Activated naive CD4-positive, alpha-beta T cell treated with anti-CD3 and anti-CD28 coated beads, Interleukin-2, amount 50 U/mL, for 24 hours (primary cell): ENCODE measurements at regions not wholly inside any gene's neighbourhood (a gene's known extent, or its start where the extent isn't known, plus 50 kb on each side); places are given as distances from the start of the nearest gene placed in this dataset.
"Not testable (repeated sequence)": the region's sequence is repeated elsewhere in the genome, so short reads cannot be mapped to it uniquely, and the experiment has no call there.

ENCODE experiments used
- H3K27ac Mint-ChIP-seq: one replicate; pipeline ENCODE4 v1.8.0; 2021; ENCODE audit warnings: mild to moderate bottlenecking, mixed read lengths
- H3K27me3 Mint-ChIP-seq: one replicate; pipeline ENCODE4 v1.8.0; 2021; ENCODE audit warnings: mixed read lengths
- H3K36me3 Mint-ChIP-seq: one replicate; pipeline ENCODE4 v1.8.0; 2021; ENCODE audit warnings: mixed read lengths
- H3K4me1 Mint-ChIP-seq: one replicate; pipeline ENCODE4 v1.8.0; 2021; ENCODE audit warnings: mixed read lengths
- H3K4me3 Mint-ChIP-seq: one replicate; pipeline ENCODE4 v1.8.0; 2021; ENCODE audit warnings: mild to moderate bottlenecking, mixed read lengths
- H3K9me3 Mint-ChIP-seq: one replicate; pipeline ENCODE4 v1.8.0; 2021; ENCODE audit warnings: mixed read lengths

- Mint-ChIP-seq H3K4me1 (no peaks in the 10 kb centered on the region), H3K27me3 (no peaks in the 10 kb centered on the region), H3K36me3 (peaks cover 9% of the 10 kb centered on the region), H3K9me3 (peaks cover 26% of the 10 kb centered on the region), H3K4me3 (no peak overlapping the region), H3K27ac (no peak overlapping the region)
These were observed 226.0 kb upstream of the PTGER4 start for GRCh38 chr5:40453689-40454088.

- H3K4me3 Mint-ChIP-seq, result no peak overlapping the region
- H3K27ac Mint-ChIP-seq, result no peak overlapping the region
- H3K36me3 Mint-ChIP-seq, result peaks cover 11% of the 10 kb centered on the region
- no peaks in the 10 kb centered on the region for H3K27me3 Mint-ChIP-seq
- no peaks in the 10 kb centered on the region for H3K4me1 Mint-ChIP-seq
- H3K9me3 Mint-ChIP-seq, result peaks cover 31% of the 10 kb centered on the region
These were observed 226.7 kb upstream of the PTGER4 start for GRCh38 chr5:40452874-40453624.

DNA sequence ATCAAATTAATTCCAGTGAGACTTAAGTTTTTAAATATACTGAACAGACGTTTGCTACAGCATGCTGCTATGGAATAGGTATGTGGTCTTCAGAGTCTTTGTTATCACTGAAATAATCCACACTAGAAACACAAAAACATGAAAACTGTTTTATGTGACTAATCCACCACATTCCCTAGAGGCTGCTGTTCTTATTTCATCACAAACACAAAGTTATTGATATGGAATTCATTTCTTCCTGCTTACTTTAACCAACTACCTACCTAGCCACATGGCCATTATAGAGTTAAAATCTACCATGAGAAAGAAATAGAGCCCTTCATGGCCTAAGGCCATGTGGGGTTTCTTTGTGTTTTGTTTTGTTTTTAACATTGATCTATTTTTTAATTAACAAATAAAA lies 232.3 kb upstream of the PTGER4 start:
- Mint-ChIP-seq H3K36me3 (peaks cover 13% of the 10 kb centered on the region), H3K9me3 (peaks cover 34% of the 10 kb centered on the region), H3K4me3 (no peak overlapping the region), H3K27me3 (no peaks in the 10 kb centered on the region), H3K4me1 (peaks cover 22% of the 10 kb centered on the region), H3K27ac (no peak overlapping the region)

DNA sequence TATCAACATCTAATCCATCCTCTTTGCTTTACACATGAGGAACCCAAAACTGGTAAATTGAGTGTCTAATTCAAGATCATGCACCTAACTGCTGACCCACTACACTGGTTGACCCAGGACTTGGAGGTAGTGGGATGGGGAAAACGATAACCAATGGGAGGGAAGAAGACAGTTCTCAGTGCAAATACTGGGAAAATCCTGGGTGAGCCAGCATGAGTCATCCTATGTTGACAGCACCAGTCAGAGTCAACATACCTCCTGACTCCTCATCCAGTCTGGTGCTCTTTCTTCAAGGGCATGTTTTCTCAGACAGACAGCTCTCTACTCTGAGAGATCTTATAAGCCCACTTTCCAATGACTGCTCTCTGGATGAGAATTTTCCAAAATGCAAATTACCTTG lies 232.8 kb upstream of the PTGER4 start:
- Mint-ChIP-seq H3K4me3 (no peak overlapping the region), H3K27ac (peak overlapping the region; percentile 43), H3K9me3 (peaks cover 30% of the 10 kb centered on the region), H3K4me1 (peaks cover 27% of the 10 kb centered on the region), H3K27me3 (no peaks in the 10 kb centered on the region), H3K36me3 (peaks cover 13% of the 10 kb centered on the region)

GRCh38 chr5:40442346-40442745 lies 237.4 kb upstream of the PTGER4 start:
- H3K4me1 Mint-ChIP-seq, result peaks cover 59% of the 10 kb centered on the region
- no peaks in the 10 kb centered on the region for H3K27me3 Mint-ChIP-seq
- peaks cover 10% of the 10 kb centered on the region for H3K9me3 Mint-ChIP-seq
- H3K36me3 Mint-ChIP-seq, result peaks cover 2% of the 10 kb centered on the region
- H3K4me3 Mint-ChIP-seq, result peak overlapping the region; percentile 77
- H3K27ac Mint-ChIP-seq, result peak overlapping the region; percentile 96

DNA sequence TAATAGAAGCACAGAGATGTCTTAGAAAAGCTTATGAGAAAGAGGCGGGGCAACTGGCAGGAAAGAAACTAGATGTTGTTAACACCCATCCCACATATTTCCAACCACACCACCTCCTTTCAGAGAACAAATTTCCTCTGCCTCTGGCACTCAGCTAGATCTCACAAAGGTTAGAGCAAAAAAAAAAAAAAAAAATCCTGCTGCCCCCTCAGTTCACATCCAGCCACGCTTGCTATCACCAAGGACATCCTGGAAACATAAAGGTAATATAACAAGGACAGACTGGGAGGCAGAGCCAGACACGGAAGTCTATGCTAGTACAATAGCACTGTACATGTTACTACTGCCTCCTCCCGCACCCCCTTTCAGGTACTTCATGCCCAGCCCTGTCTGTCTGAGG lies 238.0 kb upstream of the PTGER4 start:
- Mint-ChIP-seq H3K9me3 (peaks cover 10% of the 10 kb centered on the region), H3K4me3 (peak overlapping the region; percentile 77), H3K36me3 (peaks cover 2% of the 10 kb centered on the region), H3K27ac (peak overlapping the region; percentile 96), H3K4me1 (peaks cover 58% of the 10 kb centered on the region), H3K27me3 (no peaks in the 10 kb centered on the region)

GRCh38 chr5:40440746-40441145 lies 239.0 kb upstream of the PTGER4 start:
- Mint-ChIP-seq H3K36me3 (peaks cover 2% of the 10 kb centered on the region), H3K4me3 (peak overlapping the region; percentile 77), H3K4me1 (peaks cover 65% of the 10 kb centered on the region), H3K27me3 (no peaks in the 10 kb centered on the region), H3K9me3 (peaks cover 10% of the 10 kb centered on the region), H3K27ac (peak overlapping the region; percentile 96)

GRCh38 chr5:40439103-40439502 lies 240.6 kb upstream of the PTGER4 start:
- H3K9me3 Mint-ChIP-seq, result peaks cover 10% of the 10 kb centered on the region
- H3K36me3 Mint-ChIP-seq, H3K4me3 Mint-ChIP-seq, H3K27me3 Mint-ChIP-seq: not testable (repeated sequence)
- H3K27ac Mint-ChIP-seq, result peak overlapping the region; percentile 68
- H3K4me1 Mint-ChIP-seq, result peaks cover 78% of the 10 kb centered on the region

GRCh38 chr5:40438646-40439045 lies 241.1 kb upstream of the PTGER4 start:
- Mint-ChIP-seq H3K9me3 (peaks cover 10% of the 10 kb centered on the region), H3K4me1 (peaks cover 83% of the 10 kb centered on the region)
- not testable (repeated sequence) for H3K36me3 Mint-ChIP-seq, H3K27ac Mint-ChIP-seq, H3K27me3 Mint-ChIP-seq, H3K4me3 Mint-ChIP-seq

DNA sequence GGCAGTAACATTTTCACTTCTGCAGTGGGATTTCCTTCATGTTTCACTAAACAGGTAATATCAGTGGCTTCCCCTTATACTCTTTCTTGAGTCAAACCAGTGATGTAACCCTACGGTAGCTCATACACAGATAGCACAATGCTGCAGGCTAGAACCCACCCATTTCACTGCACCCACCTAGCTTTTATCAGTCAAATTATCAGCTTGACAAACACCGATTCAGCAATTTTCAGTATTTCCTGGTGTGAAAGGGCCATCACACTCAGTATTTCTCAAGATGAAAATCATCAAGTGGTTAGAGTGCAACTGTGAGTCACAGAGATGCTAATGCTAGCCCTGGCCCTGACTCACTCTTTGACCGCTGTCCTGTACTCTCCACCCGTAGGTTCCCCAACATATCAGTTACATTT lies 242.3 kb upstream of the PTGER4 start:
- Mint-ChIP-seq H3K36me3 (peaks cover 3% of the 10 kb centered on the region), H3K4me1 (peaks cover 81% of the 10 kb centered on the region), H3K9me3 (no peaks in the 10 kb centered on the region), H3K27me3 (no peaks in the 10 kb centered on the region), H3K4me3 (no peak overlapping the region), H3K27ac (peak overlapping the region; percentile 55)

GRCh38 chr5:40436535-40437237 lies 243.0 kb upstream of the PTGER4 start:
- peak overlapping the region; percentile 91 for H3K27ac Mint-ChIP-seq
- H3K27me3 Mint-ChIP-seq, result no peaks in the 10 kb centered on the region
- H3K4me1 Mint-ChIP-seq, result peaks cover 74% of the 10 kb centered on the region
- peaks cover 3% of the 10 kb centered on the region for H3K36me3 Mint-ChIP-seq
- peak overlapping the region; percentile 69 for H3K4me3 Mint-ChIP-seq
- no peaks in the 10 kb centered on the region for H3K9me3 Mint-ChIP-seq

DNA sequence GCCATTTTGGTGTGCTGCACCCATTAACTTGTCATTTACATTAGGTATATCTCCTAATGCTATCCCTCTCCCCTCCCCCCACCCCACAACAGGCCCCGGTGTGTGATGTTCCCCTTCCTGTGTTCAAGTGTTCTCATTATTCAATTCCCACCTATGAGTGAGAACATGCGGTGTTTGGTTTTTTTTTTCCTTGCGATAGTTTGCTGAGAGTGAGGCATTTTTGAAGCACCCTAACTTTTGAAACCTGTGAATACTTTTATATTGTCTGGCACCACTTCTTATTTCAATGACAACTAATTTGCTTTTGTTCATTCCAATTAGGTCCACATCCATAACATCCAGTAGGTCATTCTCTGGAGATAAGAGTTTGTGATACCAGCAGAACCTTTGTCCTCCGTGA lies 244.0 kb upstream of the PTGER4 start:
- Mint-ChIP-seq H3K27ac (peak overlapping the region; percentile 86), H3K4me3 (peak overlapping the region; percentile 45), H3K4me1 (peaks cover 64% of the 10 kb centered on the region)
- not testable (repeated sequence) for H3K9me3 Mint-ChIP-seq, H3K36me3 Mint-ChIP-seq, H3K27me3 Mint-ChIP-seq

- H3K27ac Mint-ChIP-seq, result peak overlapping the region; percentile 64
- H3K4me3 Mint-ChIP-seq, result no peak overlapping the region
- no peaks in the 10 kb centered on the region for H3K27me3 Mint-ChIP-seq
- H3K36me3 Mint-ChIP-seq, result peaks cover 3% of the 10 kb centered on the region
- H3K4me1 Mint-ChIP-seq, result peaks cover 75% of the 10 kb centered on the region
- no peaks in the 10 kb centered on the region for H3K9me3 Mint-ChIP-seq
These were observed 246.9 kb upstream of the PTGER4 start for GRCh38 chr5:40432836-40433235.

GRCh38 chr5:40431734-40432133 lies 248.0 kb upstream of the PTGER4 start:
- Mint-ChIP-seq H3K9me3 (no peaks in the 10 kb centered on the region), H3K4me1 (peaks cover 68% of the 10 kb centered on the region), H3K27ac (no peak overlapping the region), H3K27me3 (no peaks in the 10 kb centered on the region), H3K36me3 (peaks cover 3% of the 10 kb centered on the region), H3K4me3 (no peak overlapping the region)

GRCh38 chr5:40430101-40430710 lies 249.5 kb upstream of the PTGER4 start:
- Mint-ChIP-seq H3K27ac (no peak overlapping the region), H3K4me3 (no peak overlapping the region), H3K36me3 (peaks cover 3% of the 10 kb centered on the region), H3K4me1 (peaks cover 58% of the 10 kb centered on the region), H3K27me3 (no peaks in the 10 kb centered on the region), H3K9me3 (peaks cover 6% of the 10 kb centered on the region)
